Lower leg skin (tissue), 4 donors: ENCODE measurements at regions not wholly inside any gene's neighbourhood (a gene's known extent, or its start where the extent isn't known, plus 50 kb on each side); places are given as distances from the start of the nearest gene placed in this dataset.

ENCODE experiments used
- DNase-seq, 2 donors: peaks; one replicate each; pipeline ENCODE4 v3.0.0-alpha.2; 2019; ENCODE audit warnings: low spot score in 2 of 2
- H3K4me3 ChIP-seq: fragments of 200-600 bp; sonication (generic); 2 replicates; pipeline ENCODE4 v1.5.1; 2017; ENCODE audit warnings: mild to moderate bottlenecking, low read depth; ENCODE audit not compliant: poor library complexity, severe bottlenecking
- CTCF ChIP-seq, 3 donors: fragments of 450-650 bp; IDR thresholded peaks; one replicate each; pipeline ENCODE4 v1.5.1; 2016; ENCODE audit warnings: antibody characterized with exemption in 3 of 3, mild to moderate bottlenecking in 3 of 3, moderate library complexity in 2 of 3
- POLR2A ChIP-seq, 2 donors: fragments of 450-650 bp; IDR thresholded peaks; one replicate each; pipeline ENCODE4 v1.6.1; 2016 to 2017; ENCODE audit warnings: antibody characterized with exemption in 2 of 2, mild to moderate bottlenecking in 1 of 2, moderate library complexity in 1 of 2
- whole genome bisulfite sequencing, 2 donors: methylation state at CpG; one replicate each; pipeline ENCODE4 v1.1.5; 2018; 5-methylcytosine and 5-hydroxymethylcytosine counted together
- intact Hi-C: fragments of 100-400 bp; cut with DNase I; formaldehyde crosslinking; loops from one replicate; pipeline ENCODE4 v1.15.0; 2023; ENCODE audit warnings: low total_unique reads

GRCh38 chr13:97848886-97849285 is 104.6 kb upstream of the IPO5 start:
- TF ChIP-seq POLR2A (IDR thresholded peaks at IDR 0.05) (no peak), CTCF (IDR thresholded peaks at IDR 0.05) (no peak)
- no peak for DNase-seq
- no peak overlapping the region for H3K4me3 ChIP-seq
- intact Hi-C loops, result no loop called here
- 70 to 75% methylated on average over 3 of the region's 3 CpGs for WGBS, 2 donors

GRCh38 chr13:97849305-97849704 is 104.2 kb upstream of the IPO5 start:
- no peak for TF ChIP-seq CTCF (IDR thresholded peaks at IDR 0.05)
- no peak for TF ChIP-seq POLR2A (IDR thresholded peaks at IDR 0.05)
- intact Hi-C loops, result no loop called here
- 66 to 78% methylated on average over 4 of the region's 4 CpGs for WGBS, 2 donors
- no peak for DNase-seq
- H3K4me3 ChIP-seq, result no peak overlapping the region

GRCh38 chr13:97851269-97851668 is 102.2 kb upstream of the IPO5 start:
- 65 to 69% methylated on average over 4 of the region's 4 CpGs for WGBS, 2 donors
- intact Hi-C loops, result loop anchor here (10.0 kb wide), 2 partner anchors 584 to 994 kb away; no protein-coding TSS in a partner anchor
- H3K4me3 ChIP-seq, result no peak overlapping the region
- TF ChIP-seq CTCF (IDR thresholded peaks at IDR 0.05) (no peak), POLR2A (IDR thresholded peaks at IDR 0.05) (no peak)
- no peak for DNase-seq

- no peak for DNase-seq
- no peak overlapping the region for H3K4me3 ChIP-seq
- TF ChIP-seq CTCF (IDR thresholded peaks at IDR 0.05) (no peak), POLR2A (IDR thresholded peaks at IDR 0.05) (no peak)
- 67 to 74% methylated on average over 5 of the region's 5 CpGs for WGBS, 2 donors
- intact Hi-C loops, result loop anchor here (10.0 kb wide), 2 partner anchors 582 to 992 kb away; no protein-coding TSS in a partner anchor
These were observed 101.1 kb upstream of the IPO5 start for GRCh38 chr13:97852181-97852874.

GRCh38 chr13:97853550-97853949 is 99.9 kb upstream of the IPO5 start:
- WGBS, 2 donors, result 46 to 51% methylated on average over 4 of the region's 4 CpGs
- TF ChIP-seq CTCF (IDR thresholded peaks at IDR 0.05), result no peak
- no peak for TF ChIP-seq POLR2A (IDR thresholded peaks at IDR 0.05)

More at GRCh38 chr13:97853550-97853949, 99.9 kb upstream of the IPO5 start:
- no peak for DNase-seq
- no peak overlapping the region for H3K4me3 ChIP-seq
- intact Hi-C loops, result loop anchor here (10.0 kb wide), 2 partner anchors 581 to 991 kb away; no protein-coding TSS in a partner anchor
